Right atrium auricular region (tissue), 2 donors: ENCODE measurements at regions not wholly inside any gene's neighbourhood (a gene's known extent, or its start where the extent isn't known, plus 50 kb on each side); places are given as distances from the start of the nearest gene placed in this dataset.

Experiments used
- DNase-seq: peaks from one replicate; pipeline ENCODE4 v3.0.0-alpha.2; 2019; ENCODE audit warnings: low spot score
- H3K27ac ChIP-seq, 2 donors: fragments of 200-600 bp; sonication (generic); 1 replicate in 1 of 2; 2 replicates in 1 of 2; pipeline ENCODE4 v1.5.1; 2016 to 2019
- H3K27me3 ChIP-seq, 2 donors: fragments of 200-600 bp; sonication (generic); one replicate each; pipeline versions ENCODE4 v1.5.1 to v1.6.0; 2017 to 2019
- H3K36me3 ChIP-seq: fragments of 200-600 bp; sonication (generic); one replicate; pipeline ENCODE4 v1.5.1; 2016
- H3K4me1 ChIP-seq, 2 donors: fragments of 200-600 bp; sonication (generic); one replicate each; pipeline versions ENCODE4 v1.5.1 to v1.6.0; 2017 to 2019
- H3K4me3 ChIP-seq, 2 donors: fragments of 200-600 bp; sonication (generic); 1 replicate in 1 of 2; 2 replicates in 1 of 2; pipeline ENCODE4 v1.5.1; 2017 to 2019; ENCODE audit warnings: mild to moderate bottlenecking in 1 of 2, moderate library complexity in 1 of 2
- H3K9me3 ChIP-seq, 2 donors: fragments of 200-600 bp; sonication (generic); one replicate each; pipeline ENCODE4 v1.5.1; 2019
- TF ChIP-seq, protein P1 (sequence below), 2 donors: fragments of 200-600 bp; sonication (generic); IDR thresholded peaks; one replicate each; pipeline ENCODE4 v1.5.1; 2019; ENCODE audit warnings: antibody characterized with exemption in 2 of 2

- Histone ChIP-seq H3K4me1 (no peaks in the 10 kb centered on the region), H3K27me3 (no peaks in the 10 kb centered on the region), H3K36me3 (no peaks in the 10 kb centered on the region), H3K9me3 (peaks cover 0 to 14% of the 10 kb centered on the region in 2 donors), H3K27ac (no peak overlapping the region), H3K4me3 (no peak overlapping the region)
- TF ChIP-seq, protein P1, sequence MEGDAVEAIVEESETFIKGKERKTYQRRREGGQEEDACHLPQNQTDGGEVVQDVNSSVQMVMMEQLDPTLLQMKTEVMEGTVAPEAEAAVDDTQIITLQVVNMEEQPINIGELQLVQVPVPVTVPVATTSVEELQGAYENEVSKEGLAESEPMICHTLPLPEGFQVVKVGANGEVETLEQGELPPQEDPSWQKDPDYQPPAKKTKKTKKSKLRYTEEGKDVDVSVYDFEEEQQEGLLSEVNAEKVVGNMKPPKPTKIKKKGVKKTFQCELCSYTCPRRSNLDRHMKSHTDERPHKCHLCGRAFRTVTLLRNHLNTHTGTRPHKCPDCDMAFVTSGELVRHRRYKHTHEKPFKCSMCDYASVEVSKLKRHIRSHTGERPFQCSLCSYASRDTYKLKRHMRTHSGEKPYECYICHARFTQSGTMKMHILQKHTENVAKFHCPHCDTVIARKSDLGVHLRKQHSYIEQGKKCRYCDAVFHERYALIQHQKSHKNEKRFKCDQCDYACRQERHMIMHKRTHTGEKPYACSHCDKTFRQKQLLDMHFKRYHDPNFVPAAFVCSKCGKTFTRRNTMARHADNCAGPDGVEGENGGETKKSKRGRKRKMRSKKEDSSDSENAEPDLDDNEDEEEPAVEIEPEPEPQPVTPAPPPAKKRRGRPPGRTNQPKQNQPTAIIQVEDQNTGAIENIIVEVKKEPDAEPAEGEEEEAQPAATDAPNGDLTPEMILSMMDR (IDR thresholded peaks at IDR 0.05) = no peak
- no peak for DNase-seq
These were observed 442.3 kb downstream of the HAO1 start for GRCh38 chr20:7497985-7498384.

DNA sequence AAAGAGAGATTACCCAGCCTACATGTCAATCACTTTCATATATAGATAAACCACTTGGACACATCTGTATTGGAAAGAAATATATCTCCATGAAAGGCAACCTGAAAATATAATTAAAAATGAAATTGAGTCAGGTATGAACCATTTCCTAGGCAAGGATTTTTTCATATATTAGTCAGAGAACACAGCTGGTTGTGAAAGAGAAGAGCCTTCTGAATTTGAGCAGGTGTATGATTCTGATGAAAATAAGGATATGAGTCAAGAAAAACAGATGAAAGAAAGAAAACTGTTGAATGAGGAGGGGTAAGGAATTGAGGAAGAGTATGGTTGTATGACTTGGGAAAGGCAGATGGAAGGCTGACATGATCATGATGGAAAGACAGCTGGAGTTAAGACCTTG lies 441.1 kb downstream of the HAO1 start:
- no peak for DNase-seq
- Histone ChIP-seq H3K27me3 (no peaks in the 10 kb centered on the region), H3K9me3 (peaks cover 0 to 9% of the 10 kb centered on the region in 2 donors), H3K36me3 (no peaks in the 10 kb centered on the region), H3K27ac (no peak overlapping the region), H3K4me1 (peaks cover 0 to 6% of the 10 kb centered on the region in 2 donors), H3K4me3 (no peak overlapping the region)
- TF ChIP-seq, protein P1 (IDR thresholded peaks at IDR 0.05) = no peak

DNA sequence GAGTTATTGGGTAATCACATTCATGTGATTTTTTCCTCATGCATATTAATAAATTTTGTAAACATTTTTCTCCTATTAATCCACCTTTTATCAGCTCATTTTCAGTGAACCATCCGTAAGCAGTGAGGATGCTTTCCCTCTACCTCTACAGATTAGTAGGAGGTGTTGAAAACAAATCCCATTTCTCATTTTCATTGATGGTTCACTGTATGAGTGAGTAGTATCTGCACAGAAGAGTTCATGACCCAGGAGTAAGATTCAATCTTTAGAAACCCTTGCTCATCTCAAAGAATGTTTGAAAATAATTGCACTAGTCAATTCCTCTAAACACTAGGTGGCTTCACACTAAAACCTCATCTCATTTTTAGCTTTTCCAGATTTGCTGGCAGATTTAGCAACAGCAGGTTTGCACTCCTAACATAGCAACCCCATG lies 440.0 kb downstream of the HAO1 start:
- TF ChIP-seq, protein P1 (IDR thresholded peaks at IDR 0.05) = no peak
- Histone ChIP-seq H3K4me1 (peaks cover 0 to 6% of the 10 kb centered on the region in 2 donors), H3K9me3 (no peaks in the 10 kb centered on the region), H3K27me3 (no peaks in the 10 kb centered on the region), H3K36me3 (no peaks in the 10 kb centered on the region), H3K4me3 (no peak overlapping the region), H3K27ac (no peak overlapping the region)
- DNase-seq = no peak

- Histone ChIP-seq H3K9me3 (no peaks in the 10 kb centered on the region), H3K4me3 (no peak overlapping the region), H3K4me1 (peaks cover 0 to 6% of the 10 kb centered on the region in 2 donors), H3K27me3 (no peaks in the 10 kb centered on the region), H3K27ac (no peak overlapping the region), H3K36me3 (no peaks in the 10 kb centered on the region)
- TF ChIP-seq, protein P1 (IDR thresholded peaks at IDR 0.05) = no peak
- no peak for DNase-seq
These were observed 436.8 kb downstream of the HAO1 start for GRCh38 chr20:7503501-7503900.

- Histone ChIP-seq H3K27ac (no peak overlapping the region), H3K4me1 (peaks cover 0 to 6% of the 10 kb centered on the region in 2 donors), H3K27me3 (no peaks in the 10 kb centered on the region), H3K4me3 (no peak overlapping the region), H3K9me3 (no peaks in the 10 kb centered on the region), H3K36me3 (no peaks in the 10 kb centered on the region)
- DNase-seq = no peak
- TF ChIP-seq, protein P1 (IDR thresholded peaks at IDR 0.05) = no peak
These were observed 435.0 kb downstream of the HAO1 start for GRCh38 chr20:7505152-7505834.

GRCh38 chr20:7505835-7506221 lies 434.4 kb downstream of the HAO1 start:
- no peaks in the 10 kb centered on the region for H3K9me3 ChIP-seq
- H3K27ac ChIP-seq = no peak overlapping the region
- TF ChIP-seq, protein P1 (IDR thresholded peaks at IDR 0.05) = no peak
- no peak for DNase-seq
- no peak overlapping the region for H3K4me3 ChIP-seq
- peaks cover 0 to 6% of the 10 kb centered on the region in 2 donors for H3K4me1 ChIP-seq
- H3K36me3 ChIP-seq = no peaks in the 10 kb centered on the region
- no peaks in the 10 kb centered on the region for H3K27me3 ChIP-seq
